D341Med (cell line): ENCODE measurements at regions not wholly inside any gene's neighbourhood (a gene's known extent, or its start where the extent isn't known, plus 50 kb on each side); places are given as distances from the start of the nearest gene placed in this dataset.
"Not testable (repeated sequence)": the region's sequence is repeated elsewhere in the genome, so short reads cannot be mapped to it uniquely, and the experiment has no call there.

Source experiments
- DNase-seq: peaks from one replicate; pipeline ENCODE4 v3.0.0; 2012; ENCODE audit warnings: low spot score

- DNase-seq, result no peak
Observed at GRCh38 chr6:50962213-50962759, 143.6 kb downstream of the TFAP2B start.

- no peak for DNase-seq
Observed at GRCh38 chr6:50963952-50964351, 145.3 kb downstream of the TFAP2B start.

- DNase-seq, result no peak
Observed at GRCh38 chr6:50965495-50965894, 146.8 kb downstream of the TFAP2B start.

- DNase-seq, result no peak
Observed at GRCh38 chr6:50966532-50966931, 147.9 kb downstream of the TFAP2B start.

- no peak for DNase-seq
Observed at GRCh38 chr6:50966986-50967385, 148.3 kb downstream of the TFAP2B start.

- not testable (repeated sequence) for DNase-seq
Observed at GRCh38 chr6:50968246-50968645, 149.6 kb downstream of the TFAP2B start.

GRCh38 chr6:50970908-50971307 is 152.2 kb downstream of the TFAP2B start:
- DNase-seq, result no peak

GRCh38 chr6:50973464-50973863 is 154.8 kb downstream of the TFAP2B start:
- no peak for DNase-seq

- no peak for DNase-seq
Observed at GRCh38 chr6:50974319-50974718, 155.6 kb downstream of the TFAP2B start.

- no peak for DNase-seq
Observed at GRCh38 chr6:50975216-50975615, 156.5 kb downstream of the TFAP2B start.

- DNase-seq, result no peak
Observed at GRCh38 chr6:50976907-50977306, 158.2 kb downstream of the TFAP2B start.

- no peak for DNase-seq
Observed at GRCh38 chr6:50977796-50978195, 159.1 kb downstream of the TFAP2B start.

- no peak for DNase-seq
Observed at GRCh38 chr6:50978380-50979170, 159.9 kb downstream of the TFAP2B start.

- DNase-seq, result no peak
Observed at GRCh38 chr6:50979171-50979525, 160.5 kb downstream of the TFAP2B start.

- no peak for DNase-seq
Observed at GRCh38 chr6:50984135-50984534, 165.5 kb downstream of the TFAP2B start.

- DNase-seq, result no peak
Observed at GRCh38 chr6:50986319-50986718, 167.6 kb downstream of the TFAP2B start.

GRCh38 chr6:50989123-50989522 is 170.5 kb downstream of the TFAP2B start:
- DNase-seq, result no peak

GRCh38 chr6:50990750-50991446 is 172.2 kb downstream of the TFAP2B start:
- DNase-seq, result no peak

GRCh38 chr6:50992232-50992631 is 173.6 kb downstream of the TFAP2B start:
- no peak for DNase-seq

GRCh38 chr6:50992704-50993625 is 174.3 kb downstream of the TFAP2B start:
- no peak for DNase-seq

GRCh38 chr6:50993941-50994720 is 175.5 kb downstream of the TFAP2B start:
- DNase-seq, result no peak
